Erythroblast (primary cell): ENCODE measurements at regions not wholly inside any gene's neighbourhood (a gene's known extent, or its start where the extent isn't known, plus 50 kb on each side); places are given as distances from the start of the nearest gene placed in this dataset.

Experiments used
- GATA1 ChIP-seq: IDR thresholded peaks from 2 replicates; pipeline ENCODE4 v1.6.1; 2011; ENCODE audit warnings: low read depth, mild to moderate bottlenecking, control low read depth, low read length, moderate library complexity
- POLR2A ChIP-seq: IDR thresholded peaks from 2 replicates; pipeline ENCODE4 v1.6.1; 2011; ENCODE audit warnings: mild to moderate bottlenecking, low read length

GRCh38 chr1:14143777-14144176 is 443.8 kb downstream of the PRDM2 start:
- TF ChIP-seq POLR2A (no peak), GATA1 (no peak)
